ENCODE measurements at regions not wholly inside any gene's neighbourhood (a gene's known extent, or its start where the extent isn't known, plus 50 kb on each side); places are given as distances from the start of the nearest gene placed in this dataset.

- no peak for DNase-seq
These were observed 331.0 kb upstream of the RASGRP1 start for GRCh38 chr15:38895326-38896255.

DNA sequence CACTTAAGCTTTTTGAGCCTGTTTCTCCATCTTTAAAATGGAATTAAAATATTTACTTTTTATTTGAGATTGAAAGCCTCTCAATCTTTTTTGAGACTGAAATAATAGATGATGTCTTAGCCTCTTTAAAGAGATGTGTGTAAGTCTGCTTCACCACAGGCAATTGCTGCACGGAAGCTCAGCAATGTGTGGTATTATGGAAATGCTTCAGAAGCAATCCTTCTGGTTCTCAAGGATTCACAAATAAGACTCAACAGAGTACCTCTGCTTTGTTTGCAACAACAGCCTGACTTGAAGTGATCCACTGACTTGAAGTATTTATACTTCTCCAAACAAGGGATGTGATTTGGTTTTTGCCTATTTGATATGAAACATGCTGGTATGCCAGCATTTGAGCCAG, 332.0 kb upstream of the RASGRP1 start:
- DNase-seq = no peak

DNA sequence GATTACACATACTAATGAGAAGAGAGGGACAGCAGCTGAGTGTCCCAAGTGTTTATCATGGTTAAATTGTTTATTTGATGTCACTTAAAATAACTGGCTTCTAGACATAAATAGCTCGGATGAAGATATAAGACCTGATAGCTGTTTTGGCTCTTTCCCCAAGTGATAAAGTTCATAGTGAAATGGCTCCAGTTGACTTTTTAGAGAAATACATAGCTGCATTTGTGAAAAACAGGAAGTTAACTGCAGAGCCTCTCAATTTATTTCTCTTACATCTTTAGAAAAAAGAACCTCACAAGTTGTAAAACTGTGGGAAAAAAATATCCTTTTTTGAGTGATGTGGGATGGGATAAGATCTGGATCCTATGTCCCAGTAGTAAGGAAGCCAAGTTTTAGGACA, 332.9 kb upstream of the RASGRP1 start:
- no peak for DNase-seq

DNA sequence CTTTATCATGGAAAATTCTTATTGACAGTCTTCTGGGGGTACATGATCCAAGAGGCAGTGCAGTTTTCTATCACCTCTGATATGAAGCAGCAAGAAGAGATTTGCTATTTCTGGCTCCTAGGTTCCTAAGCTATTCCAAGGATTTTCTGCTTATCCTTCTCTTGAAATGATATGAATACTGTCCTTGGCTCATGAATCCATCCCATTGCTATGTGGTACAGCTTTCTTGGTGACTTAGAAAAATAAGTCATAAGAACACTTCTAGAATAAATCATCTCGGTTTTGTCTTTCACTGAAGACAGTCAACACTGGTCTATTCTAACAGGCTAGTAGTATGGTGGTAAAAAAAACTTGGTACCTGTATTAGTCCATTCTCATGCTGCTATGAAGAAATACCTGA, 333.6 kb upstream of the RASGRP1 start:
- DNase-seq = no peak

GRCh38 chr15:38899300-38899699, 334.7 kb upstream of the RASGRP1 start:
- no peak for DNase-seq

GRCh38 chr15:38904298-38904697, 339.7 kb upstream of the RASGRP1 start:
- DNase-seq = no peak

DNA sequence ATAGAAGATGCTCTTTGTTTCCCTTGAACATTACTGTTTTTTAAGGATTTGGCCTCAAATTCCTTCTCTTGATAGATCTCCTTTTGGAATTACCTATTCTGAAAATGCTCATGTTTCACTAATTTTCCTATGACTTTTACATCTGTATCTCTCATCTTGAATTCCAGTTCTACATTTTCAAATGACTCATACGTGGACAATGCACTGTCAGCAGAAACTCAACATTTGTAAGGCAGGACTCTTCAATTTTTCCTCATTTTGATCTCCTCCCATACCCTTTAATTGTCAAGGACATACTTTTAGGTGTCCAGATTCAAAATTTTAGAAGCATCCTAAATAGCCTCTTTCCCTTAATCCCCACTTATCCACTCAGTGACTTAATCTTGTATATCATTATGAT, 341.0 kb upstream of the RASGRP1 start:
- no peak for DNase-seq

- no peak for DNase-seq
These were observed 356.4 kb upstream of the RASGRP1 start for GRCh38 chr15:38920966-38921365.

- DNase-seq = no peak
These were observed 356.9 kb upstream of the RASGRP1 start for GRCh38 chr15:38921471-38921870.

DNA sequence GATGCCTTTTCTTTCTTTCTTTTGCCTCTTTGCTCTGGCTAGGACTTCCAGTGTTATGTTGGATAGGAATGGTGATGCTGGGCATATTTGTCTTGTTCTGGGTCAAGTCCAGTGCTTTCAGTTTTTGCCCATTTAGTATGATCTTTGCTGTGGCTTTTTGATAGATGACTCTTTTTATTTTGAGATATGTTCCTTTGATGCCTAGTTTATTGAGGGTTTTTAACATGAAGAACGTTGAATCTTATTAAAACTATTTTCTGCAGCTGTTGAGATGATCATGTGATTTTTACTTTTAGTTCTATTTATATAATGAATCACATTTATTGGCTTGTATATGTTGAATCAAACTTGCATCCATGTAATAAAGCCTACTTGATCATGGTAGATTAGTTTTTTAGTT, 363.8 kb upstream of the RASGRP1 start:
- no peak for DNase-seq

DNA sequence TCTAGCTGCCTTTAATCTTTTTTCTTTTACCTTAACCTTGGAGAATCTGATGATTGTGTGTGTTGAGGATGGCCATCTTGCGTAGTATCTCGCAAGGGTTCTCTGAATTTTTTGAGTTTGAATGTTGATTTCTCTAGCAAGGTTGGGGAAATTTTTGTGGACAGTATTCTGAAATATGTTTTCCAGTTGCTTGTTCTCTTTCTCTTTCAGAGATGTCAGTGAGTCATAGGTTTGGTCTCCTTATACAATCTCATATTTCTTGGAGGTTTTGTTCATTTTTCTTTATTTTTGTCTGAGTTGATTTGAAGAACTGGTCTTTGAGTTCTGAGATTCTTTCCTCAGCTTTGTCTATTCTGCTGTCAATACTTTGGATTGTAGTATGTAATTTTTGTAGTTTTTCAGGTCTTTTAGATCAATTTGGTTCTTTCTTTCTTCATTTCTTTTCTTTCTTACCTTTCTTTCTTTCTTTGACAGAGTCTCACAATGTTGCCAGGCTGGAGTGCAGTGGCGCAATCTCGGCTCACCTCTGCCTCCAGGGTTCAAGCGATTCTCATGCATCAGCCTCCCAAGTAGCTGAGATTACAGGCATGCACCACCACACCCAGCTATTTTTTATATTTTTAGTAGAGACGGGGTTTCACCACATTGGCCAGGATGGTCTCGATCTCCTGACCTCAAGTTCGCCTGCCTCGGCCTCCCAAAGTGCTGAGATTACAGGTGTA, 366.4 kb upstream of the RASGRP1 start:
- DNase-seq = no peak

GRCh38 chr15:38941399-38941953, 376.9 kb upstream of the RASGRP1 start:
- no peak for DNase-seq

GRCh38 chr15:38944536-38944935, 379.9 kb upstream of the RASGRP1 start:
- DNase-seq = no peak

- DNase-seq = no peak
These were observed 381.1 kb upstream of the RASGRP1 start for GRCh38 chr15:38945551-38946298.

GRCh38 chr15:38954090-38954489, 389.5 kb upstream of the RASGRP1 start:
- DNase-seq = no peak

GRCh38 chr15:38961456-38961855, 396.8 kb upstream of the RASGRP1 start:
- no peak for DNase-seq

DNA sequence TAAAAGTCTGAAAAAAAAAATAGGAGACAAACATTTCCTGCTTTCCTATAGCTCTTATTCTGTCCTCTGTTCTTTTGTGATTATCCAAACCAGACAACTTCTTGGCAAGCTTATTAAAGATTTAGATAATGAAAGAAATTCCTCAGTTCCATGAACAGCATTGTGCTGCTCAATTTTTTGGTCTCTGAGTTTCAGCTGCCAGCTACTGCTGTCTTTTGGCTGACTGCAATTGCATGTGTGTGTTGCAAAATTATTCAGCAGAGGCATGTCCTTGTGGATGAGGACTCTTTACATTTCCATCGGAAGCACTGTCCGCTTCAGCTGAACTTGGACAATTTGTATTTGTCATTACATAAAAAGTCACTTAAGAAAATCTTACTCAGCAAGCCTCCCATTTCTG, 397.3 kb upstream of the RASGRP1 start:
- DNase-seq = no peak

- no peak for DNase-seq
These were observed 408.2 kb upstream of the RASGRP1 start for GRCh38 chr15:38972831-38973230.

GRCh38 chr15:38975282-38975990, 410.8 kb upstream of the RASGRP1 start:
- DNase-seq = no peak

- no peak for DNase-seq
These were observed 426.5 kb upstream of the RASGRP1 start for GRCh38 chr15:38991126-38991525.

DNA sequence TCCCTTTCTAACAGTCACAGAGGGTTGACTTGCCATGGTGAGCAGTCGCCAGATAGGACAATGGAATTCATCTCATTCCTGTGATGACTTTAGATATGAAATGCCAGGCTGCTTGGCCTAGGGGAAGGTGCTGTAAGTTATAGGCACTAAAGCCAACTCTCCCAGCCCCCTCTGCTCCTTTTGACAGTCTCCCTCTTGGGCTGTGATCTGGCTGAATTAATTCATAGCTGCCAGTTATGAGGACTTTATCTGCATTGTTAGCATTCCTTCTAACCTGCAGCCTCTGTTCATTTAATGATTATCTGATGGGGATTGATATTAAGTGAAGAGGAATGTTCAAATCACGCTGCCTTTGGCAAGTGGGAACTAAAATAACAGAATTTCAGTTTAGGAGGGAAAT, 427.1 kb upstream of the RASGRP1 start:
- no peak for DNase-seq

GRCh38 chr15:38992506-38992905, 427.9 kb upstream of the RASGRP1 start:
- no peak for DNase-seq

- no peak for DNase-seq
These were observed 428.3 kb upstream of the RASGRP1 start for GRCh38 chr15:38992930-38993329.
